ENCODE measurements at regions not wholly inside any gene's neighbourhood (a gene's known extent, or its start where the extent isn't known, plus 50 kb on each side); places are given as distances from the start of the nearest gene placed in this dataset.
"Not testable (repeated sequence)": the region's sequence is repeated elsewhere in the genome, so short reads cannot be mapped to it uniquely, and the experiment has no call there.

DNA sequence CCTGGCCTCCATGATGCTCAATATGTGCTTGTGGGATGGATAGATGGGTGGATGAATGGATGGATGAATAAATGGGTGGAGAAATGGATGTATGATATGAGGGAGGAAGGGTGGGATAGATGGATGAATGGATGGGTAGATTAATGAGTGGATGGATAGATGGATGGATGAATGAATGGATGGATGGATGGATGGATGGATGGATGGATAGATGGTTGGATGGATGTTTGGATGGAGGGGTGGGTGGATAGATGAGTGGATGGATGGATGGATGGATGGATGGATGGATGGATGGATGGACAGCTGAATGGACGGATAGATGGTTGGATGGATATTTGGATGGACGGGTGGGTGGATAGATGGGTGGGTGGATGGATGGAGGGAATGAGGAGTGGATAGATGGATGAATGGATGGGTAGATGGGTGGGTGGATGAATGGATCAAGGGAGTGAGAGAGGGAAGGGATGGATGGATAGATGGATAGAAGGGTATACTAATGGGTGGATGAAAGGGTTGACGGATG, 139.4 kb downstream of the CEBPB start:
- DNase-seq (ENCODE audit: low spot score): no peak

DNA sequence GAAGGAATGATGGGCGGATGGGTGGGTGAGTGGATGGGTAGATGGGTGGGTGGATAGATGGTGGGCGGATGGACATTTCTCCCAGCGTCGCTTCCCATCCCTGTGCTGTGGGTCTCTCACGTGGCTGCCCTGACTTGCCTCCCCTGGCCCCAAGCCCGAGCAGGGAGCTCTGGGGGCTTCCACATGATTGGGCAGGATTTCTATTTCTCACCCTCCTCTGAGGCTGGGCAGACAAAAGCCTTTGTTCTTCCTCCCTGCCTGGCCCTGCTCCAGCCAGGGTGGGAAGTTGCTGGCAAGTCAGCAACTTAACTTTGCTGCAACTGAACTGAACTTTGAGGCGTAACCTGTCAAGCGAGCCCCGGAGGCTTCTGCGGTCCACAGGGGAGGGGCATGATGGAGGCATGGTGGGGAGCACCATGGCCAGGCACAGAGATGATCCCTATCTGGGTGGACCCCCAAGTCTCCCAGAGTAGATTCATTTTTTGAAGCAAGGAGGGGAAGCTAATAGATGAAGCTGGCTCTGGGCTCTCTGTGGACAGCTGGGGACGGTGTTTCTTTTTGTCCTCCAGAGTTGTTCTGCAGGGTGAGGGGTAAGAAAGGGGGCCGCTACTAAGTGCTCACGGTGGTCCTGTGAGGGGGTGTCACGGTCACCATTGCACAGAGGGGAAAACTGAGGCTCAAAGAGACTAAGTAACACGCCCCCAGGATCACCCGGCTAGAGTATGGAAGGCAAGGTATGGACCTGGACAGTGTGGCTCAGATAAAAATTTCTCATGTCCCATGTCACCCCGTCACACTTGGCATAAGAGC, 140.1 kb downstream of the CEBPB start:
- DNase-seq (ENCODE audit: low spot score): no peak

DNA sequence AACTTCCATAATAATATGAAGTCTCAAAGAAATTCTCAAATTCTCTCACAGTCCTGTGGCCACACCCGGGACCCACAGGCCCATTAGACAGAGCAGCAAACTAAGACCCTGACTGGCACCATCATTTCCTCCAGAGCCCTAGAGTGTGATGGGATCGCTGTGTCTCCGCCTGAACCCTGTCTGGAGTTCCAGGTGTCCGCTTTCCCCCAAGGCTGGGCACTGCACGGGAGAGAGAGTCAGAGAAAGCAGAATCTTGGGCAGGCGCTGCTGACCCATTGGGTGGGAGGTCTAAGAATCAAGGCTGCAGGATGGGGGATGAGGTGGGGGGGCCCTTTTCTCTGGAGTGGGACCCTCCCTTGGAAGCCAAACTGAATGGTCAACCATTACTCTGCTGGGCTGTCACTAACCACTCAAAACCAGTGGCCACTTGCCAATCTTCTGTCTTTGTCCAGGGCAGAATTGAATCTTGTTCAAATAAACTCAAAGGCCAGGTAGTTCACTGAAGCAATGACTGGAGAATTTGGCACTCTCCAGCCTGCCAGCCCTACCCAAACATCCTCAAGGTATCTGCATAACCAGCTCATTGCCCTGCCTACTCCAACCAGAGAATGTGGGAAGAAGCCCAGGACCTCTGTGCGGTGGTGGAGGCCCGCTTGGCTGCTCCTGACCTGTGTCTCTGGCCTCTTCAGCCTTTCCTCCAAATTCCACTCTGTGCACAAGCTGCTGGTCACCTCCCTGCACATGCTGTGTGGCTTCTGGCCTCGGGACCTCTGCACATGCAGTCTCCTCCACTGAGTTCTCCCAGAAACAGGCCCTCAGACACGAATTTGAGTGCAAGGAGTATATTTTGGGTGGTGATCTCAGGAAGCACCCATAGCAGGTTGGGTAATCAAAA, 141.1 kb downstream of the CEBPB start:
- no peak for DNase-seq (ENCODE audit: low spot score)

DNA sequence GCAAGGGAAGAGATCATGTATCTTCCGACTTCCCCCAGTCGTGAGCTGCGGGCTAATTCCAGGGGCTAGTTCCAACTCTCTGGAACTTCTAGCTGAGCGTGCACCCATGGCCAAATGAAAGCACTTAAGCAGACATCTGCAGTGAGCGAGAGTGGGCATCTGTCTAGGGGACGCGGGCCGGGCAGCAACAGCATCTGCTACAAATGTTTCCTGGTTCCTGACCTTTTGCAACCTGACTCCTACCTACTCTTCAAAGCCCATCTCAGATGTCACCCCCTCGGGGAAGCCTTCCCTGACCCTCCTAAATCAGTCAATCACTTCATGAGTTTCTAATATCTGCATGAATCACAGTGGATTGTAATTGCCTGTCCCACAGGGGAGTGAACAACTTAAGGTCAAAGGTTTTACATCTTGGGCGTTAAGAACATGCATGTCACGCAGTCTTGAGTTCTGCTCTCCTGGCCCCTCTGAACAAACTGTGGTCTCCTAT, 141.9 kb downstream of the CEBPB start:
- DNase-seq (ENCODE audit: low spot score): no peak

DNA sequence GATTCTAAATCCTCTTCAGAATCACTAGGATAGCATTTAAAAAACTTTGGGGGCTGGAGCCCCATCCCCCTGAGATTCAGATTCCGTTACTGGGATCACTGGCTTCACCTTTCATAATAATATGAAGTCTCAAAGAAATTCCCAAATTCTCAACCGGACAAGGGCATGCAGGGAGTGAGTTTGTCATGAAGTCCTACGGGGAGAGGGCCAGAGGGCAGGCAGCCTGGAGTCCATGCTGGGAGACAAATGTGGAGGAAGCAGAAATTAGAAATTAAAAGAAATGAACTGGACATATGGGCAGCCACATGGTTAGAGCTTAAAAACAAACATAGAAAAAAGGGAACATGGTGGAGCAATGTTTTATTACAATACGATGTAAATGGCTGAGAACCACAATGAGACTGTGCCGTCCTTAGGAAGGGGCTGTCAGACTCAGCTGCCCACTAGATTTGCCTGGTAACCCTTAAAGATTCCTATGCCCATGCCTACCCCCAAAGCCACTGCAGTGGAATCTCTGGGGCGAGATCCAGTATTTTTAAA, 142.6 kb downstream of the CEBPB start:
- no peak for DNase-seq (ENCODE audit: low spot score)

DNA sequence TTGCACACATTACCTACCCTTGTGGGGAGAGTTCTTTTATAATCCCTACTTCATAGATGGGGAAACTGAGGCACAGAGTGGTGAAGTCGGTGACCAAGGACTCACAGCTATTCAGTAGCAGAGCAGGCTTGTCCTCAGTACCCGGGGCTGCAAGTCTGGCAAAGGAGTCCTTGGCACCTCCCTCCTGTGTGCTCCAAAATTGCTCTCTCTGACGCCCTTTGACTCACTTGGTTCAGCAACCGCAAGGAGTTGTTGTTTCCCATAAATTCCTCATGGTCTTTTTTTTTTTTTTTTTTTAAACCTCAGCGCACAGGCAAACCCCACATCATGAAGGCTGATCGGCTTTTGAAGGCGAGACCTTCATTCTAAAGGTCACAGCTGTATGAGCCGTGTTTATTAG, 143.2 kb downstream of the CEBPB start:
- DNase-seq (ENCODE audit: low spot score): no peak

GRCh38 chr20:50334512-50334911, 143.9 kb downstream of the CEBPB start:
- not testable (repeated sequence) for DNase-seq (ENCODE audit: low spot score)

- peak; percentile 34 for DNase-seq (ENCODE audit: low spot score)
Measured at GRCh38 chr20:50335105-50335504, 144.5 kb downstream of the CEBPB start.

DNA sequence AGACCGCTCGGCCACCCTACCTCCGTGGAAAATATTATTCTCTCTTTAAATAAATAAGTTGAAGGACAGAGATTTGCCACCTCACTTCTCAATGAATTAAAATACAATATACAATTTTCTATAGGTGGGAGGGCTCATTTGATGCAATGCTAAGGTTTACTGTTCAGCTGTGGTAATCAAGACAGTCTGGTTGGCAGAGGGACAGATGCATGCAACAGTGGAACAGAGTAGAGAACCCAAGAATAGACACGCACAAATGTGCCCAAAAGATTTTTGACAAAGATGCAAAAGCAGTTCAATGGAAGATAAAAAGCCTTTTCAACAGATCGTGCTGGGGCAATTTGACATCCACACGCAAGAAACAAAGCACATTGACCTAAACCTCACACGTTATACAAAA, 145.2 kb downstream of the CEBPB start:
- no peak for DNase-seq (ENCODE audit: low spot score)

DNA sequence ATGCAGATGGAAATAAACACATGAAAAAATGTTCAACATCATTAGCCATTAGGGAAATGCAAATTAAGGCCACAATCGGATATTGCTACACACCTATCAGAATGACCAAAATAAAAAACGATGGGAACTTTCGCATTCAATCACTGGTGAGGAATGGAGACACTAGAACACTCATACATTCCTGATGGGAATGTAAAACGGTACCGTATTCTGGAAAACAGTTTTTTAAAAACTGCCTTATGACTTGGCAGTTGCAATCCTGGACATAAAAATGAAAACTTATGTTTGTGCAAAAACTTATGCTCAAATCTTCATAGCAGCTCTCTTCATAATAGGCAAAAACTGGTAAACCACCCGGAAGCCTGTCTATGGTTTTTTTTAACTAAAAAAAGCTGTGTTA, 146.0 kb downstream of the CEBPB start:
- no peak for DNase-seq (ENCODE audit: low spot score)

DNA sequence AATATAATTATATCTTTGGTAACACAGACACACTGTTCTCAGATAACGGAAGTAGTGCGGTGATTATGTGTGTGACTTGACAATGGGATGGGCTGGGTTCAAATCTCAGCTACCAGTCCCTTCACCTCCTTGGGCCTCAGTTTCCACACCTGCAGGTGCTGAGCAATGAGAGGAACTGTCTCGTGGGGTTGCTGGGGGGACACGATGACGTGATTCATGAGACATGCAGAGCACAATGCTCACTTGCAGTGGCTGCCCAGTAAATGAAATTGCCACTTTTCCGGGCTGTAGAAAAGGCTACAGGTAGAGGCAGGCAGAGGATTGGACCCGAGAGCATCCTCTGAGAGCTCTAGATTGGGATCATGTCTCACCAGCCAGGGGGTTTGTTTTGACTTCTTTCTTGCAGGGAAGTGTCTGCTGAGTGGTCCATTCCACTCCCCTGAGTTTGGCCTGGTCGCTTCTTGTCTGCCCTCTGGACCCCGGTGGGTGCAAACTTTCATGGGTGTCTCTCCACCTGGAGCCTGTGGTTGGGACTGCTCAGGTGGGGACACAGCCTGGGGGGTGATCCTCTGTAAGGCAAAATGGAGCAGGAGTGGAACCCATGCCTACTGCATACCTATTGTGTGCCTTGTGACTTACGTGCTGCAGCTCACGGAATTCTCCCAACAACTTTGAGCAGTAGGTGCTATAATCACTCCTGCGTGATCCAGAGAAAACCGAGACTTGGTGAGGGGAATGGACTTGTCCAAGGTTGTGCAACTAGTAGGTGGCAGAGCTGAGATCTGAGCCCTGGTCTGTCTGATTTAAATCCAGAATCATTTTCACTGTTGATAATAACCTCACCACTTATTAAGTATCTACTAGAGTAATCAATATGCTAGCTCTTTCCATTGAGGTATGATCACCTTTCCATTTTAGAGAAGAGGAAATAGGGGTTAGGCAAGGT, 147.2 kb downstream of the CEBPB start:
- DNase-seq (ENCODE audit: low spot score): no peak

GRCh38 chr20:50338479-50339391, 148.1 kb downstream of the CEBPB start:
- DNase-seq (ENCODE audit: low spot score): no peak

DNA sequence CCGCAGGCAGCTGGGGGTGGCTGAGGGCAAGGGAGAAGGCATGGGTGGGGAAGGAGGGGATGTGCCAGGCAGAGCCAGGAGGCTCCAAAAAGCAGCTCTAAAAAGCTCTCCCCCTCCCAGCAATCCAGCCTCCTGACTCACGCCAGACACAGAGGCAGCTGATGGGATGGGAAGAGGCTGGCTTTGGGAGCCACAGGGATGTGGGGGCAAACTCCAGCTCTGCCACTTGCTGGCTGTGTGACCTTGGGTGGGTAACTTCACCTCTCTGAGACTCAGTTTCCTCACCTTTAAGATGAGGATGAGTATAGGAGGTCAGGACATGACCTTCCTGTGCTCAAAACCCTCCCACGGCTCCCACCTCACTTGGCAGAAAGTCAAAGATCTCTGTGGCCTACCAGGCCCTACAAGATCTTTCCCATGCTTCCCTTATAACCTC, 148.9 kb downstream of the CEBPB start:
- no peak for DNase-seq (ENCODE audit: low spot score)

DNA sequence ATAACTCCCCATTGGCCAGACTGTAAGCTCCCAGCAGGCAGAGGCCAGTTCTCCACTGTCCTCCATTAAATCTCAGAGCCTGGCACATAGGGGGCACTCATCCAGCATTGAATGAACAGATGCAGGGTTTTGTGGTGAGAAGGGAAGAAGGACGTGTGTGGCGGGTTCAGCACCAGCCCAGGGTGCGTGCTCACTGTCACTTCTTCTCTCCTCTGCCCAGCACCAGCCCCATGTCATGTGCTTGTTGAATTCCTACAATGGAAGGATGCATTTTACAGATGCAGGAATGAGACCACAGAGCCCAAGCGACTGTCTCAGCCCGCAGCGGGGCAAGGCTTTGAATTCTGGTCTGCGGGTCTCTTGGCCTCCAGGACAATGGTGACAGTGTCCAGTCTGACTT, 149.9 kb downstream of the CEBPB start:
- no peak for DNase-seq (ENCODE audit: low spot score)

DNA sequence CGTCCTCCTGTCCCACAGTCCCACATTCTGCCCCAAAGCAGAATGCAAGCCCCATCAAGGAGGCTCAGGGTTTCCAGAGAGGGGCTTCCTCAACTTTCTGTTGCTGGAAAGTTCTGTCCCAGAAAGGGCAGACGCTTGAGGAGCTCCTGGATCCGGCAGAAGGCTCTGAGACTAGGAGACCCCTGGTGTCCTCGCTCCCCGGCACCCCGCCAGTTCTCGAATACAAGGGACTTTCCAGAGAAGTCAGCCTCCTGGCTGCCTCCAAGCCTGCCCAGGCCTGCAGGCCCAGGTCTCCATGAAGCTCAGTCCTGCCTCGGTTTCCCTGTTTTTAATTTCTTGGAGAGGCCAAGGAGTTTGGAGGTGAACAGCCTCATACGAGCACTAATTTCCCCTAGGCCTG, 150.4 kb downstream of the CEBPB start:
- DNase-seq (ENCODE audit: low spot score): no peak

DNA sequence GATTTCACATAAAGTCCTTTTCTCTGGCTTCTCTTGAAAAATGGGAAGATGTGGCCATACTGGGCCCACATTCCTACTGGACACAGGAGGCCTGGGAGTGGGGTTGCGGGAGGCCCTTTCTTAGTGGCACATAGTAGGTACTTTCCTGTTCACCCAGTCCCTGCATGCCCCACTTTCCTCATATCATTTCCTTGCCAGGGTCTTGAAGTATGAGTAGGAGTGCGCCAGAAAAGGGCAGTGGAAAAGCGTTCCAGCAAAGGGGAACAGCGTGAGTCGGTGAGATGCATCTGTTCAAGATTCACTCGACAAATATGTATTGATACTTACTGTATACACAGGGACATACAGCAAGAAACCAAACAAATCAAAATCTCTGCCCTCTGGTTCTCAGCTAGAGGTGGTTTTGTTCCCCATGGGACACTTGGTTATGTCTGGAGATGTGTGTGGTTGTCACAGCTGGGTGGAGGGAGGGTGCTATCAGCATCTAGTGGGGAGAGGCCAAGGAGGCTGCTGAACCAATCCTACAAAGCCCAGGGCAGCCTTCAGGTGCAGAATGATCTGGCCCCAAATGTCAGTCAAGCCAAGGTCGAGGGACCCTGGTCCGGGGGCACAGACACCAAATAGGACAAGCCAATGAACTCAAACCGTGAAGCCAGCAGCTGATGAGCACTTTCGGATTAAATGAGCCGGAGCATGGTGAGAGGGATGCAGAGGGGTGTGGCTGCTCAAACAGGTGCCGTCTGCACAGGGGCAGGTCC, 151.4 kb downstream of the CEBPB start:
- DNase-seq (ENCODE audit: low spot score): no peak

DNA sequence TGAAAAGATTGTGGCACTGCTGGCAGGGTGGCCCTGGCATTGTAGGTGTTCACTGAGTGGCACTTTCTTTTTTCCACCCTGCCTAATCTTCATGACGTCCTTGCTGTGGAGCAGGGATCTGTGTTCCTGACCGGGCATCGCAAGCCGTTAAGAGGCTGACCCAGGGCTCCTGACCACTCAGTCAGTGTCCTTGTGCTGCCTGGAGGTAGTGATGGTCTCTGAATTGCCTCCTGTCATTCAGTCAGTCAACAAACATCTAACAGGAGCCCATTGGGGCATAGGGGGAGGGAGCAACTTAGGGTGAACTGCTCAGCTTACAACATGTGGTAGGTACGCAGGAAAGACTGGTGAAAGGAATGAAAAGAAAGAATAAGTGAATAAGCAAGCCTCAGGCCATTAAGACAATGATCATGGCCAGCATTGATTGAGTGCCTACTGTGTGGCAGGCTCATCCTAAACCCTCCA, 152.0 kb downstream of the CEBPB start:
- DNase-seq (ENCODE audit: low spot score): no peak

GRCh38 chr20:50343125-50343489, 152.5 kb downstream of the CEBPB start:
- no peak for DNase-seq (ENCODE audit: low spot score)

GRCh38 chr20:50343490-50344179, 153.0 kb downstream of the CEBPB start:
- no peak for DNase-seq (ENCODE audit: low spot score)

Measured in cerebellar cortex (tissue), 1 donor.